Loucy (cell line): ENCODE measurements at regions not wholly inside any gene's neighbourhood (a gene's known extent, or its start where the extent isn't known, plus 50 kb on each side); places are given as distances from the start of the nearest gene placed in this dataset.

Experiments used
- H2AFZ ChIP-seq: fragments of 200-600 bp; sonication (generic); 2 replicates; pipeline ENCODE4 v1.6.0; 2016; ENCODE audit warnings: antibody characterized with exemption, mild to moderate bottlenecking, low read length, moderate library complexity
- H3F3A ChIP-seq: fragments of 200-600 bp; 2 replicates; pipeline ENCODE4 v1.6.0; 2016; ENCODE audit warnings: antibody characterized with exemption, low read depth, mild to moderate bottlenecking
- H3K27me3 ChIP-seq: fragments of 200-600 bp; sonication (generic); 2 replicates; pipeline ENCODE4 v1.6.1; 2014; ENCODE audit warnings: low read length, mild to moderate bottlenecking; ENCODE audit not compliant: insufficient read depth, poor library complexity, severe bottlenecking
- H3K36me3 ChIP-seq: fragments of 200-600 bp; sonication (generic); 2 replicates; pipeline ENCODE4 v1.6.1; 2016; ENCODE audit warnings: low read length; ENCODE audit not compliant: insufficient read depth
- H3K4me1 ChIP-seq: fragments of 200-600 bp; sonication (generic); 2 replicates; pipeline ENCODE4 v1.5.1; 2014; ENCODE audit warnings: low read length, mild to moderate bottlenecking; ENCODE audit not compliant: insufficient read depth, poor library complexity, severe bottlenecking
- H3K4me2 ChIP-seq: fragments of 200-600 bp; sonication (generic); 2 replicates; pipeline ENCODE4 v1.6.0; 2014; ENCODE audit warnings: antibody characterized with exemption, low read length, low read depth, mild to moderate bottlenecking; ENCODE audit not compliant: poor library complexity, severe bottlenecking
- H3K4me3 ChIP-seq: fragments of 200-600 bp; sonication (generic); 2 replicates; pipeline ENCODE4 v1.5.1; 2014; ENCODE audit warnings: low read length, mild to moderate bottlenecking, mixed read lengths; ENCODE audit not compliant: poor library complexity, severe bottlenecking
- H3K79me2 ChIP-seq: fragments of 200-600 bp; sonication (generic); 2 replicates; pipeline ENCODE4 v1.6.1; 2014; ENCODE audit warnings: low read length; ENCODE audit not compliant: insufficient read depth
- H3K9ac ChIP-seq: fragments of 200-600 bp; sonication (generic); 2 replicates; pipeline ENCODE4 v1.6.0; 2014; ENCODE audit warnings: mild to moderate bottlenecking, low read depth, low read length, moderate library complexity; ENCODE audit not compliant: poor library complexity, severe bottlenecking
- H3K9me2 ChIP-seq: fragments of 200-600 bp; sonication (generic); replicated peaks from 2 replicates; pipeline ENCODE4 v1.6.1; 2016; ENCODE audit warnings: low read depth, low read length, mixed read lengths
- H3K9me3 ChIP-seq: fragments of 200-600 bp; sonication (generic); 2 replicates; pipeline ENCODE4 v1.6.1; 2014; ENCODE audit warnings: mild to moderate bottlenecking, antibody characterized with exemption, low read length, low read depth; ENCODE audit not compliant: insufficient read depth
- H4K20me1 ChIP-seq: fragments of 200-600 bp; sonication (generic); 2 replicates; pipeline ENCODE4 v1.6.0; 2014; ENCODE audit warnings: antibody characterized with exemption, low read length, mild to moderate bottlenecking; ENCODE audit not compliant: insufficient read depth, poor library complexity, severe bottlenecking
- CTCF ChIP-seq: fragments of 200-600 bp; sonication (generic); conservative IDR thresholded peaks from 2 replicates; pipeline ENCODE4 v1.5.1; 2014; ENCODE audit warnings: mild to moderate bottlenecking, antibody characterized with exemption, low read length
- EZH2phosphoT487 ChIP-seq: fragments of 200-600 bp; IDR thresholded peaks from 2 replicates; pipeline ENCODE4 v1.6.1; 2018; ENCODE audit warnings: antibody characterized with exemption, mild to moderate bottlenecking, moderate library complexity, borderline replicate concordance

- H3K27me3 ChIP-seq: no peaks in the 10 kb centered on the region
- H4K20me1 ChIP-seq: no peaks in the 10 kb centered on the region
- no peak overlapping the region for H3K4me3 ChIP-seq
- H3K9ac ChIP-seq: no peak overlapping the region
- no peak overlapping the region for H3K4me2 ChIP-seq
- H3K9me2 ChIP-seq: no peaks in the 10 kb centered on the region
- TF ChIP-seq EZH2phosphoT487 (no peak), CTCF (no peak)
- no peaks in the 10 kb centered on the region for H3K79me2 ChIP-seq
- H3K36me3 ChIP-seq: no peaks in the 10 kb centered on the region
- no peaks in the 10 kb centered on the region for H3F3A ChIP-seq
- no peak overlapping the region for H2AFZ ChIP-seq
- H3K9me3 ChIP-seq: no peaks in the 10 kb centered on the region
- no peaks in the 10 kb centered on the region for H3K4me1 ChIP-seq
Observed at GRCh38 chr13:74678308-74678965, 544.2 kb upstream of the KLF12 start.

GRCh38 chr13:74675972-74676371 lies 541.8 kb upstream of the KLF12 start:
- no peaks in the 10 kb centered on the region for H3K79me2 ChIP-seq
- TF ChIP-seq CTCF (no peak), EZH2phosphoT487 (no peak)
- H3K9me2 ChIP-seq: no peaks in the 10 kb centered on the region
- no peak overlapping the region for H3K4me2 ChIP-seq
- H3K9ac ChIP-seq: no peak overlapping the region
- H3K36me3 ChIP-seq: no peaks in the 10 kb centered on the region
- no peaks in the 10 kb centered on the region for H3K9me3 ChIP-seq
- no peaks in the 10 kb centered on the region for H3K27me3 ChIP-seq
- no peaks in the 10 kb centered on the region for H4K20me1 ChIP-seq
- no peak overlapping the region for H3K4me3 ChIP-seq
- no peaks in the 10 kb centered on the region for H3K4me1 ChIP-seq
- no peaks in the 10 kb centered on the region for H3F3A ChIP-seq
- H2AFZ ChIP-seq: no peak overlapping the region

- H2AFZ ChIP-seq: no peak overlapping the region
- no peak overlapping the region for H3K9ac ChIP-seq
- no peaks in the 10 kb centered on the region for H3K9me3 ChIP-seq
- H3K36me3 ChIP-seq: no peaks in the 10 kb centered on the region
- H3K79me2 ChIP-seq: no peaks in the 10 kb centered on the region
- H4K20me1 ChIP-seq: no peaks in the 10 kb centered on the region
- no peaks in the 10 kb centered on the region for H3F3A ChIP-seq
- TF ChIP-seq EZH2phosphoT487 (no peak), CTCF (no peak)
- no peaks in the 10 kb centered on the region for H3K4me1 ChIP-seq
- no peaks in the 10 kb centered on the region for H3K9me2 ChIP-seq
- H3K27me3 ChIP-seq: no peaks in the 10 kb centered on the region
- H3K4me2 ChIP-seq: no peak overlapping the region
- H3K4me3 ChIP-seq: no peak overlapping the region
Observed at GRCh38 chr13:74675182-74675581, 541.0 kb upstream of the KLF12 start.
